Neuronal stem cell (in vitro differentiated cells): ENCODE measurements at regions not wholly inside any gene's neighbourhood (a gene's known extent, or its start where the extent isn't known, plus 50 kb on each side); places are given as distances from the start of the nearest gene placed in this dataset.

Experiments
- DNase-seq: peaks from one replicate; pipeline ENCODE4 v3.0.0-alpha.2; 2013; ENCODE audit warnings: low spot score
- H2AFZ ChIP-seq: one replicate; pipeline ENCODE4 v1.6.1; 2013; ENCODE audit warnings: mild to moderate bottlenecking, low read length, inconsistent platforms
- H2AK5ac ChIP-seq: 2 replicates; pipeline ENCODE4 v1.6.1; 2013; ENCODE audit warnings: low read depth, mild to moderate bottlenecking, inconsistent platforms, low read length, moderate library complexity, mixed read lengths
- H2BK120ac ChIP-seq: 2 replicates; pipeline ENCODE4 v1.6.1; 2013; ENCODE audit warnings: low read depth, mild to moderate bottlenecking, inconsistent platforms, low read length, moderate library complexity, mixed read lengths
- H2BK12ac ChIP-seq: one replicate; pipeline ENCODE4 v1.6.1; 2013; ENCODE audit warnings: low read length, inconsistent platforms
- H2BK15ac ChIP-seq: 2 replicates; pipeline ENCODE4 v1.6.1; 2013; ENCODE audit warnings: mild to moderate bottlenecking, low read length, inconsistent platforms, mixed read lengths
- H2BK5ac ChIP-seq: one replicate; pipeline ENCODE4 v1.6.1; 2013; ENCODE audit warnings: inconsistent platforms, mild to moderate bottlenecking, low read length, moderate library complexity
- H3K14ac ChIP-seq: one replicate; pipeline ENCODE4 v1.6.1; 2013; ENCODE audit warnings: low read length, inconsistent platforms
- H3K18ac ChIP-seq: 2 replicates; pipeline ENCODE4 v1.6.1; 2013; ENCODE audit warnings: low read length, inconsistent platforms
- H3K23ac ChIP-seq: 2 replicates; pipeline ENCODE4 v1.6.1; 2013; ENCODE audit warnings: low read depth, mild to moderate bottlenecking, mixed read lengths, low read length, inconsistent platforms; ENCODE audit not compliant: poor library complexity
- H3K27ac ChIP-seq: replicated peaks from 3 replicates; pipeline ENCODE4 v1.5.1; 2013; ENCODE audit warnings: low read length, inconsistent platforms
- H3K27me3 ChIP-seq, 3 experiments: 2 replicates each; pipeline ENCODE4 v1.6.1; 2013; ENCODE audit warnings: low read length in 3 of 3, mild to moderate bottlenecking in 2 of 3, inconsistent platforms in 1 of 3, low read depth in 1 of 3, mixed read lengths in 1 of 3, moderate library complexity in 1 of 3; ENCODE audit not compliant: control insufficient read depth in 3 of 3, insufficient read depth in 3 of 3
- H3K36me3 ChIP-seq, 2 donors: replicated peaks in 1 of 2; 2 replicates each; pipeline ENCODE4 v1.6.1; 2013; ENCODE audit warnings: low read length in 2 of 2; ENCODE audit not compliant: control insufficient read depth in 2 of 2, insufficient read depth in 2 of 2
- H3K4ac ChIP-seq: 2 replicates; pipeline ENCODE4 v1.6.1; 2013; ENCODE audit warnings: inconsistent platforms, mild to moderate bottlenecking, low read length, moderate library complexity
- H3K4me1 ChIP-seq, 2 donors: 1 replicate in 1 of 2; 2 replicates in 1 of 2; pipeline ENCODE4 v1.6.1; 2013; ENCODE audit warnings: low read length in 2 of 2, low read depth in 1 of 2; ENCODE audit not compliant: control insufficient read depth in 2 of 2, insufficient read depth in 1 of 2
- H3K4me2 ChIP-seq: one replicate; pipeline ENCODE4 v1.6.1; 2013; ENCODE audit warnings: mild to moderate bottlenecking, low read length, inconsistent platforms; ENCODE audit not compliant: insufficient read depth, poor library complexity, severe bottlenecking
- H3K4me3 ChIP-seq, 2 donors: 2 replicates each; pipeline ENCODE4 v1.5.1; 2013; ENCODE audit warnings: low read length in 2 of 2, mild to moderate bottlenecking in 2 of 2, inconsistent platforms in 1 of 2, moderate library complexity in 1 of 2
- H3K79me1 ChIP-seq: one replicate; pipeline ENCODE4 v1.6.1; 2013; ENCODE audit warnings: low read depth, mild to moderate bottlenecking, inconsistent platforms, low read length, moderate library complexity
- H3K9ac ChIP-seq: one replicate; pipeline ENCODE4 v1.6.1; 2013; ENCODE audit warnings: mild to moderate bottlenecking, low read depth, low read length, inconsistent platforms; ENCODE audit not compliant: poor library complexity
- H3K9me3 ChIP-seq, 2 donors: replicated peaks in 1 of 2; 2 replicates each; pipeline versions ENCODE3 to v1.6.1; 2013; ENCODE audit warnings: low read length in 2 of 2, mild to moderate bottlenecking in 2 of 2, inconsistent platforms in 1 of 2, low read depth in 1 of 2, mixed read lengths in 1 of 2, moderate library complexity in 1 of 2; ENCODE audit not compliant: control insufficient read depth in 2 of 2, insufficient read depth in 1 of 2
- H4K8ac ChIP-seq: one replicate; pipeline ENCODE4 v1.6.1; 2013; ENCODE audit warnings: low read depth, mild to moderate bottlenecking, inconsistent platforms, low read length, moderate library complexity
- H4K91ac ChIP-seq: one replicate; pipeline ENCODE4 v1.6.1; 2013; ENCODE audit warnings: low read length, low read depth, mild to moderate bottlenecking, inconsistent platforms; ENCODE audit not compliant: poor library complexity
- WGBS, 2 donors: extraction: QIAGEN DNeasy Blood & Tissue Kit; methylation state at CpG; one replicate each; pipeline ENCODE4 v1.1.7; 2013; ENCODE audit warnings: missing lambda C conversion rate in 2 of 2, mixed read lengths in 1 of 2; ENCODE audit not compliant: insufficient read length in 2 of 2, insufficient replicate concordance in 1 of 2; ENCODE audit errors: extremely low coverage in 2 of 2; 5-methylcytosine and 5-hydroxymethylcytosine counted together

DNA sequence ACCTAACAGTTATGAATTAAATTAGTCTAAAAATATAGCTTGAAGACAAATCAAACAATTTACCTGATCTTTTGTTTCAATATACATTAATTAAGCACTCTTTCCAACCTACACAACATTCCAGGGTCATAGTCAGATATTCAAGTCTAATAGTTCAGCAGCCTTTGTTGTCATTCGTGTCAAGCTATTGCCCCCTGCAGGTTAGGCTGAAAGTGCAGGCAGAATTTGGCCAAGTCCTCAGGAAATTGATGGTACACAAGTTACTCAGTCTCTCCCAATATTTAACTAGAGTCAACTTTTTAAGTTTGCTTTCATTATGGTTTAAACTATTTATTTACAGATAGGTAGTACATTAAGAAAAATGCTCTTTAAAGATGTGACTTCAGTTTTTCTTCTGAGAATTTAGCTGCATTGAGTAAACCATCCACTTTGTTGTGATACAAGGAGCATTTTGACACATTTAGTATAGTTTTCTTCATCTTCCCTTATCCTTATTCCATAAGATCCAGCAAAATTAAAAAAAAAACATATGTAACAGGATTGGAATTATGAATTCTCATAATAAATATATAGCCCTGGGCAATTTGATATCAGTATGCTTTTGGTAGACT lies 130.3 kb upstream of the DPYD start:
- no peak overlapping the region for H2BK15ac ChIP-seq
- no peak overlapping the region for H3K4ac ChIP-seq
- peaks cover 2 to 21% (median 18%) of the 10 kb centered on the region in 3 experiments for H3K27me3 ChIP-seq
- no peaks in the 10 kb centered on the region for H3K79me1 ChIP-seq
- DNase-seq, result peak; percentile 65
- H4K91ac ChIP-seq, result no peak overlapping the region
- no peak overlapping the region for H2AFZ ChIP-seq
- H2BK120ac ChIP-seq, result no peak overlapping the region
- H3K4me3 ChIP-seq, result no peak overlapping the region
- no peak overlapping the region for H4K8ac ChIP-seq
- no peaks in the 10 kb centered on the region for H3K9me3 ChIP-seq
- WGBS, 2 donors, result no CpG with 5 or more reads among the region's 1 CpG
- H3K9ac ChIP-seq, result no peak overlapping the region
- H2BK5ac ChIP-seq, result no peak overlapping the region
- H3K36me3 ChIP-seq, result no peaks in the 10 kb centered on the region
- no peak overlapping the region for H3K18ac ChIP-seq
- no peak overlapping the region for H3K27ac ChIP-seq
- peaks cover 2 to 4% of the 10 kb centered on the region in 2 donors for H3K4me1 ChIP-seq
- H3K14ac ChIP-seq, result no peak overlapping the region
- H3K23ac ChIP-seq, result no peak overlapping the region
- no peak overlapping the region for H2BK12ac ChIP-seq
- no peak overlapping the region for H3K4me2 ChIP-seq
- no peak overlapping the region for H2AK5ac ChIP-seq

DNA sequence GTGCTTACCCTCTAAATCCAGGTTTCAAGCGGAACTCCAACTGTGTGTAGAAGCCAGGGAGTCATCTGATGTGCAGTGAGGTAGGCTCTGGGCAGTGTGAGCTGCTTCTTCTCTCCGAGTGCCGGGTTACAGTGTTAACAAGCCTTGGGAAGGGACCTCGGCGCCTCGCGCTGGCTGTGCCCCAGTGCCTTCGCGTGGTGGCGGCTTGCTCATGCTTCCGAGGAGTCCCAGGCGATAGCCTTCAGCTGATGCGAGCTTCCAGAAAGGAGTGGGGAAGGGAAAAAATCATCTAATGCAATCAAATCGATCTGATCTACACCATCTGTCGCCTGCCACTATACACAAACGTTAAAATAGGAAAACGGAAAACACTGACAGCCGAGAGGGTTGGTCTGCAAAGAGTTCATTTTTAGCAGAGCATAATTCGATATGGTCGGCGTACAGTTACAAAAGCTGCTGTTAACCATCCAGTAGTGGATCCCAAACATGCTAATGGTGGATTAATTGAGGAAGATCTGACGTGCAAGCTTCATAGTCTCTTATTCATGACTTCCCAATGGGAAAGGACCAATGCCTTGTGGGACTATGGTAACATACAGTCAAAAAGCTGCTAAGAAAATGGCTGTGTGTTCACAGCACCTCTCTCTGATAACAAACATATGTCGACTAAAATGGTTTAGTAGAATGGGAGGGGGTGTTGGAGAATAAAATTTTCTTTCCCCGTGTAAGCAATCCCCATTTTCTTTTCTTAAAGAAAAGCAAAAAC lies 128.7 kb upstream of the DPYD start:
- no peak overlapping the region for H3K18ac ChIP-seq
- H4K8ac ChIP-seq, result no peak overlapping the region
- H2BK12ac ChIP-seq, result no peak overlapping the region
- no peak overlapping the region for H2BK15ac ChIP-seq
- no peak overlapping the region for H3K4ac ChIP-seq
- no peak overlapping the region for H2BK5ac ChIP-seq
- H3K27me3 ChIP-seq, result peaks cover 5 to 35% (median 26%) of the 10 kb centered on the region in 3 experiments
- DNase-seq, result no peak
- no peak overlapping the region for H3K9ac ChIP-seq
- H4K91ac ChIP-seq, result no peak overlapping the region
- WGBS, 2 donors, result no CpG with 5 or more reads among the region's 24 CpGs
- peak overlapping the region; percentile 1 for H2AFZ ChIP-seq
- H3K4me2 ChIP-seq, result no peak overlapping the region
- H3K79me1 ChIP-seq, result no peaks in the 10 kb centered on the region
- H3K23ac ChIP-seq, result no peak overlapping the region
- no peak overlapping the region for H2AK5ac ChIP-seq
- H3K27ac ChIP-seq, result no peak overlapping the region
- no peak overlapping the region for H3K14ac ChIP-seq
- peaks cover 6 to 9% of the 10 kb centered on the region in 2 donors for H3K4me1 ChIP-seq
- no peak overlapping the region for H2BK120ac ChIP-seq
- H3K9me3 ChIP-seq, result no peaks in the 10 kb centered on the region
- H3K36me3 ChIP-seq, result no peaks in the 10 kb centered on the region
- H3K4me3 ChIP-seq, result peak overlapping the region in 1 of 2 donors; percentile 35

DNA sequence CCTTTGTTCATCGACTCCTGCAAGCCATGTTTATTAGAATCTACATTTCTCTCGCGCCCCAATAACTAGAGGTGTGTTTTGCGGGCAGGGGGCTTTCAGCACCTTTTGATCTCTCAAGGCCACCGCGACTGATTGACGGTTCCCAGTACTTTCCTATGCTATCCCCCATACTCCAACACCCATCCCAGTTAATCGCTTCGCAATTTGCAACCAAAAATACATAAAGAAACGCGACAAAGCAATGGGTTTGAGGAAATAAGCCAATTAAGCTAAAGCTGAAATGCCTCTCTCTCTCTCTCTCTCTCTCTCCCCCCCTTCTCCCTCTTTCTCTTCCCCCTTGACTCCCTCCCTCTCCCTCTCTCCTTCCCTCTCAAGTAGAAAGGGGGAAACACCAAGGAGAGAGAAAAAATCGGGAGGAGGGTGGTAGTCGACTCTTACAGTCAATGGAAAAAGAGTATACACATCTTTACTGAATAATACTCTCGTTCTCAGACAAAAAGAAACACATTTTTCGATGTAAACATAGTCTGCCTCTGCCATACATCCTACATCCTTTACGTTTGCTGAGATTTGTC lies 128.0 kb upstream of the DPYD start:
- Histone ChIP-seq H3K4ac (no peak overlapping the region), H4K91ac (no peak overlapping the region), H4K8ac (no peak overlapping the region), H3K27me3 (peaks cover 5 to 40% (median 33%) of the 10 kb centered on the region in 3 experiments), H3K79me1 (no peaks in the 10 kb centered on the region), H2BK15ac (no peak overlapping the region), H3K18ac (no peak overlapping the region), H2AFZ (peak overlapping the region; percentile 46), H3K4me3 (peak overlapping the region in 1 of 2 donors; percentile 35), H3K9ac (no peak overlapping the region), H2BK5ac (no peak overlapping the region), H2AK5ac (no peak overlapping the region), H2BK12ac (no peak overlapping the region), H3K23ac (no peak overlapping the region), H3K14ac (no peak overlapping the region), H3K4me2 (peak overlapping the region; percentile 29), H3K27ac (no peak overlapping the region), H3K36me3 (no peaks in the 10 kb centered on the region), H3K4me1 (peaks cover 6 to 9% of the 10 kb centered on the region in 2 donors), H2BK120ac (no peak overlapping the region), H3K9me3 (no peaks in the 10 kb centered on the region)
- no CpG with 5 or more reads among the region's 16 CpGs for WGBS, 2 donors
- no peak for DNase-seq

DNA sequence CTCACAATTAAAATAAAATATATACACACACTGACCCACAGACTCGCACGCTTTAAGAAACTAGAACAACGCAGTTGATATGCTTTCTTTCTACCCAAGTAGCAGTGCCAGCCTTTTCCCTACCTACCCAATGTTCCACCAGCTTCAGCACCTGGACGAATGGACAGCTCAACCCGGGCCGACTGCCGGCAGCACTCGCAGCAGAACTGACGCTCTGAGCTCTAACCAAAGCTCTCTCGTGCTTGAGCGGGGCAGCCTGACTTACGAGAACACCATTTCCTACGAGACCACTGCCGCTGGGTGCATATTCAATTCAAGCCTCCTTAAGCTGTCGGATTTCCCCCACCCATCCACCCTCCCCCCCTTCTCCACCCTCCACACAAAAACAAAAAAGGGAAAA lies 127.4 kb upstream of the DPYD start:
- Histone ChIP-seq H4K8ac (no peak overlapping the region), H3K36me3 (no peaks in the 10 kb centered on the region), H3K18ac (no peak overlapping the region), H3K23ac (no peak overlapping the region), H3K4ac (no peak overlapping the region), H3K14ac (no peak overlapping the region), H3K4me3 (peak overlapping the region in 1 of 2 donors; percentile 35), H2AFZ (peak overlapping the region; percentile 46), H2BK12ac (no peak overlapping the region), H2BK5ac (no peak overlapping the region), H4K91ac (no peak overlapping the region), H2AK5ac (no peak overlapping the region), H3K27me3 (peaks cover 5 to 40% (median 33%) of the 10 kb centered on the region in 3 experiments), H3K9ac (no peak overlapping the region), H3K79me1 (no peaks in the 10 kb centered on the region), H3K4me1 (peaks cover 6 to 9% of the 10 kb centered on the region in 2 donors), H2BK15ac (no peak overlapping the region), H3K4me2 (peak overlapping the region; percentile 29), H2BK120ac (no peak overlapping the region), H3K27ac (no peak overlapping the region), H3K9me3 (no peaks in the 10 kb centered on the region)
- DNase-seq, result peak; percentile 73
- no CpG with 5 or more reads among the region's 15 CpGs for WGBS, 2 donors
